SK-N-SH (cell line): ENCODE measurements at regions not wholly inside any gene's neighbourhood (a gene's known extent, or its start where the extent isn't known, plus 50 kb on each side); places are given as distances from the start of the nearest gene placed in this dataset.

ENCODE experiments used
- CTCF ChIP-seq: fragments of 200-600 bp; sonication (generic); IDR thresholded peaks from 2 replicates; pipeline ENCODE4 v1.6.1; 2017; ENCODE audit warnings: antibody characterized with exemption, mild to moderate bottlenecking, moderate library complexity
- FOSL2 ChIP-seq: IDR thresholded peaks from 2 replicates; pipeline ENCODE4 v1.4.0; 2012; ENCODE audit warnings: low read depth, mild to moderate bottlenecking, moderate library complexity, borderline replicate concordance
- GABPA ChIP-seq: IDR thresholded peaks from 2 replicates; pipeline ENCODE4 v1.4.0; 2012; ENCODE audit warnings: low read depth, mild to moderate bottlenecking
- JUND ChIP-seq: IDR thresholded peaks from 2 replicates; pipeline ENCODE4 v1.4.0; 2012
- NFIC ChIP-seq: IDR thresholded peaks from 2 replicates; pipeline ENCODE4 v1.4.0; 2012; ENCODE audit warnings: borderline replicate concordance
- POLR2AphosphoS5 ChIP-seq: IDR thresholded peaks from 2 replicates; pipeline ENCODE4 v1.6.1; 2012; ENCODE audit warnings: low read depth, low read length
- TAF1 ChIP-seq: IDR thresholded peaks from 2 replicates; pipeline ENCODE4 v1.6.1; 2012; ENCODE audit warnings: low read depth, mild to moderate bottlenecking, low read length, moderate library complexity, borderline replicate concordance
- TEAD4 ChIP-seq: IDR thresholded peaks from 2 replicates; pipeline ENCODE4 v1.4.0; 2012; ENCODE audit warnings: mild to moderate bottlenecking, borderline replicate concordance; ENCODE audit not compliant: insufficient read depth
- TF ChIP-seq, protein P1 (sequence below): IDR thresholded peaks from 2 replicates; pipeline ENCODE4; 2012
- TF ChIP-seq, protein P2 (sequence below): IDR thresholded peaks from 2 replicates; pipeline ENCODE4 v1.4.0; 2012; ENCODE audit warnings: low read depth
- TF ChIP-seq, protein P3 (sequence below): IDR thresholded peaks from 2 replicates; pipeline ENCODE4 v1.4.0; 2012; ENCODE audit warnings: low read depth, borderline replicate concordance

DNA sequence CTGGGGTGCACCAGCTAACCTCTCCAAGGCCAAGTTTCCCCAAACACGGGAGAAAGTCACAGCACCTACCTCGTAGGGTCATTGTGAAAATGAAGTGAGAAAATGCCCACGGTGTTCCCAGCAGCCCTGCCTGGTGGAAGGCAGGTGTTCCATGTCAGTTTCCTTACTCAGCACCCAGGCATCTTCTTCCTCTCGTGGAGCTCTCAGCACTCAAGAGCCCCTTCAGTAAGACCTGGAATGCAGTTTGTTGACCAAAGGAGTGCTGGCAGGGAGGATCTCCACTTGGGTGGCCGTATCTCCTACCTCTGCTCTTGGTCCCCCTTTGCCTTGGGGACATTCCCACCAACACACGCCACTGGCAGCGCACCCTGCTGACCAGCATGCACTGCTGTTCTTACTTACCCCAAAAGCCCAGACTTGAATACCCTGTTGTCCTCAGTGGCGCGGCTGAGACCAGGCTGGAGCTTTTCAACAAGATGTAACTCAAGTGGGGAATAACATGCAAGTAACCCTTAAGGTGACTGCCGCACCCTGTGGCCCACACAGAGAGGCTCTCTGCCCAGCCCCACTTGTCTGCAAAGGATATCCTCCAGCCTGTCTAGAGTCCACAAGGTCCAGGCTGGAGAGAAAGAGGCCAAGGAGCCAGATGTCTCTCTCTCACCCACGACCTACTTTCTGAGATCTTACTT lies 201.2 kb upstream of the TMEM45B start:
- TF ChIP-seq GABPA (no peak), CTCF (no peak), TAF1 (no peak), TEAD4 (no peak), FOSL2 (no peak), NFIC (no peak), POLR2AphosphoS5 (no peak), JUND (no peak)
- TF ChIP-seq, protein P1, sequence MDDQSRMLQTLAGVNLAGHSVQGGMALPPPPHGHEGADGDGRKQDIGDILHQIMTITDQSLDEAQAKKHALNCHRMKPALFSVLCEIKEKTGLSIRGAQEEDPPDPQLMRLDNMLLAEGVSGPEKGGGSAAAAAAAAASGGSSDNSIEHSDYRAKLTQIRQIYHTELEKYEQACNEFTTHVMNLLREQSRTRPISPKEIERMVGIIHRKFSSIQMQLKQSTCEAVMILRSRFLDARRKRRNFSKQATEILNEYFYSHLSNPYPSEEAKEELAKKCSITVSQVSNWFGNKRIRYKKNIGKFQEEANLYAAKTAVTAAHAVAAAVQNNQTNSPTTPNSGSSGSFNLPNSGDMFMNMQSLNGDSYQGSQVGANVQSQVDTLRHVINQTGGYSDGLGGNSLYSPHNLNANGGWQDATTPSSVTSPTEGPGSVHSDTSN: no peak
- TF ChIP-seq, protein P2, sequence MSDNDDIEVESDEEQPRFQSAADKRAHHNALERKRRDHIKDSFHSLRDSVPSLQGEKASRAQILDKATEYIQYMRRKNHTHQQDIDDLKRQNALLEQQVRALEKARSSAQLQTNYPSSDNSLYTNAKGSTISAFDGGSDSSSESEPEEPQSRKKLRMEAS: no peak
- TF ChIP-seq, protein P3, sequence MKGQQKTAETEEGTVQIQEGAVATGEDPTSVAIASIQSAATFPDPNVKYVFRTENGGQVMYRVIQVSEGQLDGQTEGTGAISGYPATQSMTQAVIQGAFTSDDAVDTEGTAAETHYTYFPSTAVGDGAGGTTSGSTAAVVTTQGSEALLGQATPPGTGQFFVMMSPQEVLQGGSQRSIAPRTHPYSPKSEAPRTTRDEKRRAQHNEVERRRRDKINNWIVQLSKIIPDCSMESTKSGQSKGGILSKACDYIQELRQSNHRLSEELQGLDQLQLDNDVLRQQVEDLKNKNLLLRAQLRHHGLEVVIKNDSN: no peak
